SK-N-SH (cell line): ENCODE measurements at regions not wholly inside any gene's neighbourhood (a gene's known extent, or its start where the extent isn't known, plus 50 kb on each side); places are given as distances from the start of the nearest gene placed in this dataset.

ENCODE experiments used
- CTCF ChIA-PET: fragments of 300-600, 350-600 bp; formaldehyde crosslinking; extraction: SDS; loops from one replicate; lab custom pipeline; 2021; lab: Yijun Ruan, JAX
- POLR2A ChIA-PET: fragments of 350-600 bp; sonication (Branson Sonifier 250); formaldehyde crosslinking; extraction: SDS; loops from one replicate; lab custom pipeline; 2020; ENCODE audit warnings: antibody characterized with exemption, inconsistent platforms; lab: Yijun Ruan, JAX
- DNase-seq: peaks from one replicate; pipeline ENCODE4 v3.0.0; 2012
- H2AFZ ChIP-seq: fragments of 200-600 bp; sonication (generic); 2 replicates; pipeline ENCODE4 v1.8.1; 2016; ENCODE audit warnings: antibody characterized with exemption, mild to moderate bottlenecking, low read depth
- H3F3A ChIP-seq: fragments of 200-600 bp; sonication (generic); replicated peaks from 2 replicates; pipeline ENCODE3; 2016; ENCODE audit warnings: antibody characterized with exemption, mild to moderate bottlenecking; ENCODE audit not compliant: insufficient read depth
- H3K27ac ChIP-seq, 2 experiments: fragments of 200-500 bp in 1 of 2; fragments of 200-600 bp in 1 of 2; sonication (Bioruptor generic) in 1 of 2; sonication (generic), shearing (Covaris generic) in 1 of 2; 2 replicates each; pipeline versions ENCODE4 v1.5.1 to v1.6.1; 2014 to 2016; ENCODE audit warnings: low read depth in 2 of 2, inconsistent platforms in 1 of 2, low read length in 1 of 2, mild to moderate bottlenecking in 1 of 2, mixed read lengths in 1 of 2
- H3K27me3 ChIP-seq: fragments of 200-600 bp; sonication (generic), shearing (Covaris generic); 2 replicates; pipeline ENCODE4 v1.6.1; 2016; ENCODE audit warnings: mixed run types; ENCODE audit not compliant: insufficient read depth
- H3K36me3 ChIP-seq, 2 experiments: fragments of 200-500 bp in 1 of 2; fragments of 200-600 bp in 1 of 2; sonication (Bioruptor generic) in 1 of 2; sonication (generic) in 1 of 2; replicated peaks in 1 of 2; 2 replicates each; pipeline versions ENCODE3 to v1.5.1; 2014 to 2016; ENCODE audit warnings: low read length in 1 of 2, mild to moderate bottlenecking in 1 of 2; ENCODE audit not compliant: insufficient read depth in 2 of 2, control insufficient read depth in 1 of 2
- H3K4me1 ChIP-seq, 2 experiments: fragments of 200-500 bp in 1 of 2; fragments of 200-600 bp in 1 of 2; sonication (Bioruptor generic) in 1 of 2; sonication (generic), shearing (Covaris generic) in 1 of 2; 2 replicates each; pipeline versions ENCODE4 v1.5.1 to v1.6.1; 2014 to 2016; ENCODE audit warnings: low read depth in 1 of 2, low read length in 1 of 2, mixed run types in 1 of 2; ENCODE audit not compliant: insufficient read depth in 2 of 2, control insufficient read depth in 1 of 2
- H3K4me2 ChIP-seq: fragments of 200-600 bp; sonication (generic), shearing (Covaris generic); 2 replicates; pipeline ENCODE4 v1.6.1; 2017; ENCODE audit warnings: mixed run types
- H3K4me3 ChIP-seq, 2 experiments: fragments of 200-500 bp in 1 of 2; fragments of 200-600 bp in 1 of 2; sonication (Bioruptor generic) in 1 of 2; sonication (generic), shearing (Covaris generic) in 1 of 2; 2 replicates each; pipeline versions ENCODE4 v1.5.1 to v1.8.1; 2014 to 2016; ENCODE audit warnings: low read depth in 2 of 2, inconsistent platforms in 1 of 2, low read length in 1 of 2, mild to moderate bottlenecking in 1 of 2, mixed read lengths in 1 of 2, moderate library complexity in 1 of 2
- H3K79me2 ChIP-seq: fragments of 200-600 bp; sonication (generic); 2 replicates; pipeline ENCODE4 v1.8.1; 2017; ENCODE audit warnings: mild to moderate bottlenecking; ENCODE audit not compliant: insufficient read depth
- H3K9ac ChIP-seq: fragments of 200-600 bp; sonication (generic); 2 replicates; pipeline ENCODE4 v1.6.1; 2017; ENCODE audit warnings: mixed run types
- H3K9me2 ChIP-seq: fragments of 200-600 bp; sonication (generic); 2 replicates; pipeline ENCODE4 v1.6.1; 2017; ENCODE audit warnings: mixed run types
- H3K9me3 ChIP-seq: fragments of 200-600 bp; sonication (generic); 2 replicates; pipeline ENCODE4 v1.6.1; 2017; ENCODE audit warnings: mixed run types, mild to moderate bottlenecking, moderate library complexity
- H4K20me1 ChIP-seq: fragments of 200-600 bp; sonication (generic); 2 replicates; pipeline ENCODE4 v1.6.1; 2017; ENCODE audit warnings: mild to moderate bottlenecking, mixed run types; ENCODE audit not compliant: insufficient read depth
- CHD2 ChIP-seq: fragments of 150-350 bp; IDR thresholded peaks from 2 replicates; pipeline ENCODE4 v1.6.1; 2018; ENCODE audit warnings: low read length; ENCODE audit not compliant: partially characterized antibody
- ELF1 ChIP-seq: IDR thresholded peaks from 2 replicates; pipeline ENCODE4 v1.4.0; 2012
- EP300 ChIP-seq, 2 experiments: IDR thresholded peaks; 2 replicates each; pipeline versions ENCODE4 v1.4.0 to v1.6.1; 2012; ENCODE audit warnings: borderline replicate concordance in 1 of 2, low read depth in 1 of 2, low read length in 1 of 2
- EZH2phosphoT487 ChIP-seq: fragments of 200-600 bp; sonication (generic); IDR thresholded peaks from 2 replicates; pipeline ENCODE4 v1.6.1; 2017; ENCODE audit warnings: low read depth, mixed run types, mild to moderate bottlenecking, antibody characterized with exemption, moderate library complexity, borderline replicate concordance
- FOSL2 ChIP-seq: IDR thresholded peaks from 2 replicates; pipeline ENCODE4 v1.4.0; 2012; ENCODE audit warnings: low read depth, mild to moderate bottlenecking, moderate library complexity, borderline replicate concordance
- FOXJ3 ChIP-seq: sonication (generic); formaldehyde crosslinking; IDR thresholded peaks from 2 replicates; pipeline ENCODE4 v1.5.1; 2020; ENCODE audit warnings: mild to moderate bottlenecking, missing genetic modification reagents
- GABPA ChIP-seq: IDR thresholded peaks from 2 replicates; pipeline ENCODE4 v1.4.0; 2012; ENCODE audit warnings: low read depth, mild to moderate bottlenecking
- GATA2 ChIP-seq: sonication (generic); formaldehyde crosslinking; IDR thresholded peaks from 2 replicates; pipeline ENCODE4 v1.5.0; 2020; ENCODE audit warnings: mild to moderate bottlenecking, missing genetic modification reagents
- MXI1 ChIP-seq: IDR thresholded peaks from 2 replicates; pipeline ENCODE4 v1.6.1; 2012; ENCODE audit warnings: mild to moderate bottlenecking, low read depth, low read length, improper control_type of control experiment
- NFIC ChIP-seq: IDR thresholded peaks from 2 replicates; pipeline ENCODE4 v1.4.0; 2012; ENCODE audit warnings: borderline replicate concordance
- NRF1 ChIP-seq: IDR thresholded peaks from 2 replicates; pipeline ENCODE4 v1.6.1; 2012; ENCODE audit warnings: low read depth, mild to moderate bottlenecking, low read length
- RAD21 ChIP-seq: IDR thresholded peaks from 2 replicates; pipeline ENCODE4 v1.6.1; 2012; ENCODE audit warnings: mild to moderate bottlenecking, low read length
- RFX5 ChIP-seq: IDR thresholded peaks from 2 replicates; pipeline ENCODE4 v1.6.1; 2012; ENCODE audit warnings: mild to moderate bottlenecking, improper control_type of control experiment, low read length
- SIN3A ChIP-seq: IDR thresholded peaks from 2 replicates; pipeline ENCODE4 v1.6.1; 2012; ENCODE audit warnings: low read depth, mild to moderate bottlenecking, low read length, moderate library complexity, borderline replicate concordance
- SMC3 ChIP-seq: IDR thresholded peaks from 2 replicates; pipeline ENCODE4 v1.6.1; 2012; ENCODE audit warnings: low read depth, low read length, improper control_type of control experiment
- TCF12 ChIP-seq: IDR thresholded peaks from 2 replicates; pipeline ENCODE4 v1.4.0; 2012
- TEAD4 ChIP-seq: IDR thresholded peaks from 2 replicates; pipeline ENCODE4 v1.4.0; 2012; ENCODE audit warnings: mild to moderate bottlenecking, borderline replicate concordance; ENCODE audit not compliant: insufficient read depth
- YY1 ChIP-seq: IDR thresholded peaks from 2 replicates; pipeline ENCODE4 v1.4.0; 2012; ENCODE audit warnings: low read depth, mild to moderate bottlenecking
- WGBS: methylation state at CpG from one replicate; pipeline ENCODE4 v1.1.6; 2017; ENCODE audit warnings: low lambda C conversion rate; 5-methylcytosine and 5-hydroxymethylcytosine counted together
- TF ChIP-seq, protein P1 (sequence below): fragments of 150-350 bp; IDR thresholded peaks from 2 replicates; pipeline ENCODE4 v1.6.1; 2017; ENCODE audit warnings: antibody characterized with exemption, low read length, low read depth, borderline replicate concordance
- TF ChIP-seq, protein P2 (sequence below): IDR thresholded peaks from 2 replicates; pipeline ENCODE4; 2012
- TF ChIP-seq, protein P3 (sequence below): fragments of 150-350 bp; IDR thresholded peaks from 2 replicates; pipeline ENCODE4 v1.6.1; 2016; ENCODE audit warnings: mild to moderate bottlenecking, low read depth, low read length
- TF ChIP-seq, protein P4 (sequence below): IDR thresholded peaks from 2 replicates; pipeline ENCODE4 v1.4.0; 2012; ENCODE audit warnings: low read depth, borderline replicate concordance

DNA sequence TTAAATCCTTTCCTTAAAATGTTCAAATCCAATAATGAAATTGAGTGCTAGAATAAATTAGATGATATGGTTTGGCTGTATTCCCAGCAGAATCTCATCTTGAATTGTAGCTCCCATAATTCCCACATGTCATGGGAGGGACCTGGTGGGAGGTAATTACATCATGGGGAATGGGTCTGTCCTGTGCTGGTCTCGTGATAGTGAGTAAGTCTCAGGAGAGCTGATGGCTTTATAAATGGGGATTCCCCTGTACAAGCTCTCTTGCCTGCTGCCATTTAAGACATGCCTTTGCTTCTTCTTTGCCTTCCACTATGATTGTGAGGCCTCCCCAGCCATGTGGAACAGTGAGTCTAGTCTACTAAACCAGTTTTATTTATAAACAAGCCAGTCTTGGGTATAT lies 508.5 kb downstream of the ETNK1 start:
- Histone ChIP-seq H3K4me1 (no peaks in the 10 kb centered on the region; a peak in 1 of 4 replicates), H3K9me3 (no peaks in the 10 kb centered on the region), H2AFZ (no peak overlapping the region), H3K27ac (no peak overlapping the region), H3K9ac (no peak overlapping the region), H3F3A (no peaks in the 10 kb centered on the region), H3K4me3 (no peak overlapping the region), H3K4me2 (no peak overlapping the region), H3K36me3 (no peaks in the 10 kb centered on the region), H3K9me2 (no peaks in the 10 kb centered on the region), H4K20me1 (no peaks in the 10 kb centered on the region), H3K79me2 (no peaks in the 10 kb centered on the region)
- ChIA-PET POLR2A (no interaction called here), CTCF (no interaction called here)
- DNase-seq: no peak
- 0% methylated on average over 1 of the region's 1 CpG for WGBS
- TF ChIP-seq CHD2 (no peak), GABPA (no peak), FOSL2 (no peak), SIN3A (no peak), EP300 (IDR thresholded peaks at IDR 0.05; ENCODE audit: borderline replicate concordance in 1 of 2, low read depth in 1 of 2, low read length in 1 of 2) (no peak), EZH2phosphoT487 (no peak), NFIC (no peak), GATA2 (CRISPR knock-in tag) (no peak), TCF12 (no peak), RFX5 (no peak), NRF1 (no peak), ELF1 (no peak)
- TF ChIP-seq, protein P1, sequence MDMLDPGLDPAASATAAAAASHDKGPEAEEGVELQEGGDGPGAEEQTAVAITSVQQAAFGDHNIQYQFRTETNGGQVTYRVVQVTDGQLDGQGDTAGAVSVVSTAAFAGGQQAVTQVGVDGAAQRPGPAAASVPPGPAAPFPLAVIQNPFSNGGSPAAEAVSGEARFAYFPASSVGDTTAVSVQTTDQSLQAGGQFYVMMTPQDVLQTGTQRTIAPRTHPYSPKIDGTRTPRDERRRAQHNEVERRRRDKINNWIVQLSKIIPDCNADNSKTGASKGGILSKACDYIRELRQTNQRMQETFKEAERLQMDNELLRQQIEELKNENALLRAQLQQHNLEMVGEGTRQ: no peak
- TF ChIP-seq, protein P2, sequence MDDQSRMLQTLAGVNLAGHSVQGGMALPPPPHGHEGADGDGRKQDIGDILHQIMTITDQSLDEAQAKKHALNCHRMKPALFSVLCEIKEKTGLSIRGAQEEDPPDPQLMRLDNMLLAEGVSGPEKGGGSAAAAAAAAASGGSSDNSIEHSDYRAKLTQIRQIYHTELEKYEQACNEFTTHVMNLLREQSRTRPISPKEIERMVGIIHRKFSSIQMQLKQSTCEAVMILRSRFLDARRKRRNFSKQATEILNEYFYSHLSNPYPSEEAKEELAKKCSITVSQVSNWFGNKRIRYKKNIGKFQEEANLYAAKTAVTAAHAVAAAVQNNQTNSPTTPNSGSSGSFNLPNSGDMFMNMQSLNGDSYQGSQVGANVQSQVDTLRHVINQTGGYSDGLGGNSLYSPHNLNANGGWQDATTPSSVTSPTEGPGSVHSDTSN: no peak
- TF ChIP-seq, protein P3, sequence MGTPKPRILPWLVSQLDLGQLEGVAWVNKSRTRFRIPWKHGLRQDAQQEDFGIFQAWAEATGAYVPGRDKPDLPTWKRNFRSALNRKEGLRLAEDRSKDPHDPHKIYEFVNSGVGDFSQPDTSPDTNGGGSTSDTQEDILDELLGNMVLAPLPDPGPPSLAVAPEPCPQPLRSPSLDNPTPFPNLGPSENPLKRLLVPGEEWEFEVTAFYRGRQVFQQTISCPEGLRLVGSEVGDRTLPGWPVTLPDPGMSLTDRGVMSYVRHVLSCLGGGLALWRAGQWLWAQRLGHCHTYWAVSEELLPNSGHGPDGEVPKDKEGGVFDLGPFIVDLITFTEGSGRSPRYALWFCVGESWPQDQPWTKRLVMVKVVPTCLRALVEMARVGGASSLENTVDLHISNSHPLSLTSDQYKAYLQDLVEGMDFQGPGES: no peak
- TF ChIP-seq, all 33 proteins: peak for 0
- H3K27me3 ChIP-seq: no peaks in the 10 kb centered on the region

DNA sequence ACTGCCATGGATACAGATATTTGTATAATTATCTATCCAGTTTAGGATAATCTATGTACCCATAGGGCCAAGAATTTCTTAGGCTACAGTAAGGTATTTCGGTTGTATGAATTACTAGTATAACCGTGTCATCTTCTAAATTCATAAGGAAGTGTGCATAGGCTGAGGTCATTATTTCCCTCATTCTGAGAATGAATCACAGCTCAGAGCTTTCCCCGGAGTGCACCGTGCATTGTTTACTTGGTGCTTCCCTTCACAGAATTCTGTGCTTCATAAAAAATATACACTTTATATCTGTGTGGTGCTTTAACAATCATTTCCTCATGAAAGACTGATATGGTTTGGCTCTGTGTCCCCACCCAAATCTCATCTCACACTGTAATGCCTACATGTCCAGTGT lies 514.1 kb downstream of the ETNK1 start:
- no peaks in the 10 kb centered on the region for H3K4me1 ChIP-seq
- ChIA-PET CTCF (no interaction called here), POLR2A (no interaction called here)
- no peak overlapping the region for H3K4me2 ChIP-seq
- no peak overlapping the region for H2AFZ ChIP-seq
- no peaks in the 10 kb centered on the region for H3K36me3 ChIP-seq
- no peaks in the 10 kb centered on the region for H3K27me3 ChIP-seq
- no peak overlapping the region for H3K9ac ChIP-seq
- WGBS: 65% methylated on average over 4 of the region's 4 CpGs
- no peaks in the 10 kb centered on the region for H3K9me3 ChIP-seq
- no peak overlapping the region for H3K4me3 ChIP-seq
- H4K20me1 ChIP-seq: no peaks in the 10 kb centered on the region
- no peak overlapping the region for H3K27ac ChIP-seq
- no peaks in the 10 kb centered on the region for H3K79me2 ChIP-seq
- no peaks in the 10 kb centered on the region for H3K9me2 ChIP-seq
- no peak for DNase-seq
- no peaks in the 10 kb centered on the region for H3F3A ChIP-seq
- TF ChIP-seq CHD2 (no peak), FOSL2 (no peak), MXI1 (no peak), FOXJ3 (CRISPR knock-in tag) (no peak), SMC3 (no peak), NFIC (no peak), RFX5 (no peak), YY1 (no peak), NRF1 (no peak), RAD21 (no peak), TEAD4 (no peak)
- TF ChIP-seq, protein P4, sequence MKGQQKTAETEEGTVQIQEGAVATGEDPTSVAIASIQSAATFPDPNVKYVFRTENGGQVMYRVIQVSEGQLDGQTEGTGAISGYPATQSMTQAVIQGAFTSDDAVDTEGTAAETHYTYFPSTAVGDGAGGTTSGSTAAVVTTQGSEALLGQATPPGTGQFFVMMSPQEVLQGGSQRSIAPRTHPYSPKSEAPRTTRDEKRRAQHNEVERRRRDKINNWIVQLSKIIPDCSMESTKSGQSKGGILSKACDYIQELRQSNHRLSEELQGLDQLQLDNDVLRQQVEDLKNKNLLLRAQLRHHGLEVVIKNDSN: no peak
- TF ChIP-seq, protein P3: no peak
